HG03521 (cell line): ENCODE measurements at regions not wholly inside any gene's neighbourhood (a gene's known extent, or its start where the extent isn't known, plus 50 kb on each side); places are given as distances from the start of the nearest gene placed in this dataset.

Source experiments
- ATAC-seq: cut with Tn5 transposase; IDR thresholded peaks from one replicate; pipeline ENCODE4 v1.9.1; 2021; ENCODE audit warnings: mild to moderate bottlenecking, moderate library complexity; ENCODE audit not compliant: unreplicated experiment

DNA sequence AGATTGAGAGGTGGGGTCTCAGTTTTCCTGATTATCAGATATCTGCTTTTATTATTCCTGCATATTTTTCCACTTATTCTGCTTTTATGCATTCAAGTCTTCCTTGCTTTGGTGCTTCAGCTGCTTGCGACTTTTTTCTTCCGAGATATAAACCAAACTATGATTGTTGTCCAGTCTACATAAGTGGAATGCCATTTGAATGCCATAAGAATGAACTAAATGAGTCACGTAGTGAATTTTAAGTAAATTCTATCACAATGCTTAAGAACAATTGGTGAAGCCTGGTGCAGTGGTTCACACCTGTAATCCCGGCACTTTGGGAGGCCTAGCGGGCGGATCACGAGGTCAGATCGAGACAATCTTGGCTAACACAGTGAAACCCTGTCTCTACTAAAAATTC, 189.1 kb downstream of the PCDH18 start:
- ATAC-seq: no peak

- ATAC-seq: no peak
These were observed 199.3 kb downstream of the PCDH18 start for GRCh38 chr4:137333031-137333430.

DNA sequence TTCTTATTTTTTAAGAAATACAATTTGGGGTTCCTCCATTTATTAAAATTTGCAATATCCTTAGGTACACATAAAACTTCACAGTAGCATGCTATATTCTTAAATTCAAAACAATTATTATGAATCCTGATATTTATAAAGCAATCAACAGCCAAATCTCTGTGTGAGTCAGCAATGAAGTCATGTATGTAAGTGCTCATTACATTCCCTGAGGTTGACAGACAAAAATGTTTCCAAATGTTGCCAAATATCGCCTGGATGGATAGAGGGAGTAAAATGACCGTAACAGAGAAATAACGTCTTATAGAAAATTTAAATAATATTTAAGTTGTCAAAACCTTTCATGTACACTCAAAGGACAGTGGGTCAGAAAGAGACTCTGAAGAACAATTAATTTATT, 220.0 kb downstream of the PCDH18 start:
- no peak for ATAC-seq

GRCh38 chr4:137310593-137311490, 221.5 kb downstream of the PCDH18 start:
- ATAC-seq: no peak

DNA sequence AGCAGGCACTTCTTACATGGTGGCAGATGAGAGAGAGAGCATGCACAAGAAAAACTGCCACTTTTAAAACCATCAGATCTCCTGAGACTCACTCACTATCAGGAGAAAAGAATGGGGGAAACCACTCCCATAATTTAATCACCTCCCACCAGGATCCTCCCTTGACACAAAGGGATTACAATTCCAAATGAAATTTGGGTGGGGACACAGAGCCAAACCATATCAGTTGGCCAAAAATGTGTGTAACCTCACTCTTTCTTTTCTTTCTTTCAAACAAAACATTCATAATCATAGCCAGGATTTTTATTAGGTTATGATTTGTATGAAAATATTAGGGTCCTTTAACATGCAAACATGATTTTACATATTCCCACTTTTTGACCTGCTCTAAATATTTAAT, 222.1 kb downstream of the PCDH18 start:
- no peak for ATAC-seq

DNA sequence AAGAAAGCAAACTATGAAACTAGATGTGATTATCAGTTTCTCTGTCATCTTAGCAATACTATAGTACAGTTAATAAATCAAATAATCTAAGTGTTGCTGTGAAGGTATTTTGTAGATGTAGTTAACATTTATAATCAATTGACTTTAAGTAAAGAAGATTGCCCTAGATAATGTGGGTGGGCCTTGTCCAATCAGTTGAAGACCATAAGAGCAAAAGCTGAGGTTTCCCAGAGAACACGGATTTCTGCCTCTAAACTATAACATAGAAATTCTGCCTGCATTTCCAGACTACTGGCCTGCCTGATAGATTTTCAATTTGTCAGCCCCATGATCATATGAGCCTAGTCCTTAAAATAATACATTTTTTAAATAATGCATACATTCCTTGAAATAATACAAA, 222.9 kb downstream of the PCDH18 start:
- no peak for ATAC-seq

DNA sequence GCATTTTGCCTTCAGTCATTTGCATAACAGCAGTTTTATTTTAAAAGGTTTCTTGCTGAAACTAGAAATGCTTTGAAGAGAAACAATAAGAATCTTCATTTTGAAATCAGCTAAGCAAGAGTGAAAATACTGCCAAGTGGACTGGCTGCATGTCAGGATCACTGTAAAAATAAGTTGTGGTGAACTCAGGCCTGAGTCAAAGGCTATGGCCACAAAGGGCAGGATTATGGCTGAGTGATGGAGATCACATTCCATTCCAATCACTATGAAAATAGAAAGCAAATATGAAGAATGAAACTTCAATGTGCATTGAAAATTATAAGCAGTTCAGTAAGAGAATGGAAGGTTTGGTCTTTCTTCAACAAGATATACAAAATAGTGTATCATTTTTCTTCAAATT, 224.5 kb downstream of the PCDH18 start:
- no peak for ATAC-seq

GRCh38 chr4:137300776-137301175, 231.5 kb downstream of the PCDH18 start:
- ATAC-seq: no peak

DNA sequence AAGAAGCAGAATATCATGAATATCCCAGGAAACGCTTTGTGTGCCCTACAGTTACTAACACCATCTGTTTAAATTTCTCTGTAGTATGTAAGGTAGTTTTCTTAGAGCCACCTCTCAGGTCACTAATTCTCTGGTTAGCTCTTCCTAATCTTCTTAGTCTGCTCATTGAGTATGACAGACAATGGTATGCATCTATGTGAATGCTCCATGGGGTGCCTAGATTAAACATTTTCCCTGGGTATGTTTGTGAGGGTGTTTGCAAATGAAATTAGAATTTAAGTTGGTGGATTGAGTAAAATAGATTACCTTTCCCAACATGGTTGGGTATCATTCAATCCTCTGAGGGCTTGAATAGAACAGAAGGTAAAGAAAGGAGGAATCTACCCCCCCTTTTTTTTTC, 233.0 kb downstream of the PCDH18 start:
- no peak for ATAC-seq

- no peak for ATAC-seq
These were observed 239.0 kb downstream of the PCDH18 start for GRCh38 chr4:137293281-137293680.

GRCh38 chr4:137283737-137284136, 248.6 kb downstream of the PCDH18 start:
- no peak for ATAC-seq

DNA sequence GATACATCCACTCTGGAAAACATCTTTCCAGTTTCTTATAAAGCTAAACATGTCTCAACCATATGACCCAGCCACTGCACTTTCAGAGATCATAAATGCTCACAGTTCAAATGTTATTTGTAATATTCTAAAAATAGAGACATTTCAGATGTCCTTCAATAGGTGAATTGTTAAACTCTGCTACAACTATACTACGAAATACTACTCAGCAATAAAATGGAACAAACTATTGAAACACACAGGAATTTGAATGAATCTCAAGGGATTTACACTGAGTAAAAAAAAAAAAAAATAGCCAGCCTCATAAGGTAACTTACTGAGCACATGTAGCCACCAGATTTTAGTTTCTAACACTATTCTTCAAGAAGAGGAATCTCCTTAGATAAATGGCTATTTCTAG, 253.9 kb downstream of the PCDH18 start:
- ATAC-seq: no peak

DNA sequence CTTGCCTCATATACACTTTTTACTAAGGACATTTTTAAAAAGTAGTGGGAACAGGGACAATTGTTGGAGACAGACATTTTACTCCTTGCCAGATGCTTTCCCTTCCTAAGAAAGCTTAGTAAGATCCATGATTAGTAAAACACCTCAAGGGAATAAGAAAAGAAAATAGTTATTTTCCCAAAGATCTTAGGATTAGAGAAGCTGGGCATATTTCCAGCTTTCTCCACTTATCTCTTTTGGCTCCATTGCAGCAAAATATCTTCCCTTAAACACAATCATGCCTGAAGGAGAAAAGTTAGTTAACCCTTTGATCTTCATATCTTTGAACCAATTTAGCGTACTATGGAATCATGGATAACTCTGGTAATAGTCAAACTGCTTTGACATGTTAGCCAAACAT, 257.9 kb downstream of the PCDH18 start:
- no peak for ATAC-seq

GRCh38 chr4:137267024-137267423, 265.3 kb downstream of the PCDH18 start:
- ATAC-seq: no peak

- ATAC-seq: no peak
These were observed 265.8 kb downstream of the PCDH18 start for GRCh38 chr4:137266511-137266910.

- ATAC-seq: no peak
These were observed 269.1 kb downstream of the PCDH18 start for GRCh38 chr4:137263206-137263605.

DNA sequence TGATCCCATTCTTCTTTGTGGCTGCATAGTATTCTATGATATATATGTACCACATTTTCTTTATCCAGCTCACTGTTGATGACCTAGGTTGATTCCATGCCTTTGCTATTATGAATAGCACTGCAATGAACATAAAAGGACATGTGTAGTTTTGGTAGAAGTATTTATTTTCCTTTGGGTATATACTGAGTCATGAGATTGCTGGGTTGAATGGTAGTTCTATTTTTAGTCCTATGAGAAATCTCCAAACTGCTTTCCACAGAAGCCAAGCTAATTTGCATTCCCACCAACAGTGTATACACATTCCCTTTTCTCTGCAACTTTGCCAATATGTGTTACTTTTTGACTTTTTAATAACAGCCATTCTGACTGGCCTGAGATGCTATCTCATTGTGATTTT, 278.3 kb downstream of the PCDH18 start:
- no peak for ATAC-seq

DNA sequence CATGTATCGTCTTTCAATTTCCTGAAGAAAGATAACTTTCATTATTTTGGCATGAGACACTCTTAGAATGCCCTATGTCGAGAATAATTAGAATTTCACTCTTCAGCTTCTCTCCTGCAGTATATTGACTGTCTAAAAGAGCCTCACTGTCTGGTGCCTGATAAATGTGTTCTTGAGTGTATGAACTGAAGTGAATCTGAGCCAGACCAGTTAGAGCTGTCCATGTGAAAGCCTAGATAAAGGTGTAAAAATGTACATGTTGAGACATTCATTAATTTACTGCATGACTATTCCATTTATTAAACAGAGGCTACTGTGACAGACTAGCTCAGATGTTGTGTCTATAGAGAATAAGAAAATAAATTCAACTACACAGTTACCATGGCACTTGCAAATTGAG, 283.2 kb downstream of the PCDH18 start:
- ATAC-seq: no peak

- ATAC-seq: no peak
These were observed 293.7 kb downstream of the PCDH18 start for GRCh38 chr4:137238456-137239162.

DNA sequence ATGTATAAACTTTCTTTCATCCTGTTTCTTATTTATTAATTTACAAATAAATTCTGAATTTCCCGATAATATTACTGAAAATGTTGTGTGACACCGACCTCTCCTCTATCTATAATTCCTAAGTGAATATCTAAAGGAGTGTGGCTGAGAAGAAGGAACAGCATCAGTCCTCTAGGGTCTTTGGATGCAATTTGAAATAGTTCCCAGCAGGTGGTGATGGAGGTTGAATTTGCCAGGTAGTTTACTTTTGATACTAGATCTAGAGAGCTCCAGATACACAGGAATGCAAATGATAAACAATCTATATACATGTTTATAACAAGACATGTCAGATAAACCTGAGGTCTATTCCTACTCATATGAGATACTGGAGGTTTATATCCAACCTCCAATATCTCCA, 305.4 kb downstream of the PCDH18 start:
- ATAC-seq: no peak

DNA sequence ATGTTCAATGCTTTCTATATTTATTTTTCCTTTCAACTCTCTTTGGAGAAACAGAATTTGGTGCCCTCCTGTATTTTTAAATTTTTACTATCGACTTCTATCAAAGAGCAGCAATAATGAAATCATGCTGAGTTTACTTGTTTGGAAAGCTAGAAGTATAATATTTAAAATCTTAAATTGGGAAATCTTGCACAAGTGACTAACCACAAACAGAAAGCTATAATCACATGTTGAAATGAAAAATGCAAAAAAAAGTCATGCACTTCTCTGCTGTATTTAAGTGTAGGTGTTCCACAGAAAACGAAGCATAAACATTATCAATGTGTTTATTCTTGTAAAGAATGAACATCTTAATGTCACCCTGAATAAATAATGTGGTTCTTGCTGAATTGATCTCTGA, 306.1 kb downstream of the PCDH18 start:
- ATAC-seq: no peak
